ENCODE measurements at regions not wholly inside any gene's neighbourhood (a gene's known extent, or its start where the extent isn't known, plus 50 kb on each side); places are given as distances from the start of the nearest gene placed in this dataset.

- TF ChIP-seq EZH2 (IDR thresholded peaks at IDR 0.05; ENCODE audit: borderline replicate concordance, insufficient read depth, low read depth, low read length, poor library complexity, severe bottlenecking) (no peak), CTCF (IDR thresholded peaks at IDR 0.05) (no peak)
Observed at GRCh38 chr9:85151162-85151561, 481.6 kb downstream of the NTRK2 start.

All from B cell (primary cell).